H9 (cell line): ENCODE measurements at regions not wholly inside any gene's neighbourhood (a gene's known extent, or its start where the extent isn't known, plus 50 kb on each side); places are given as distances from the start of the nearest gene placed in this dataset.

Source experiments
- DNase-seq: peaks from one replicate; pipeline ENCODE4 v3.0.0-alpha.2; 2017
- H2AFZ ChIP-seq: one replicate; pipeline ENCODE4 v1.6.1; 2013; ENCODE audit warnings: mild to moderate bottlenecking, low read length, control low read depth, moderate library complexity
- H2AK5ac ChIP-seq: 2 replicates; pipeline ENCODE4 v1.6.1; 2013; ENCODE audit warnings: low read length, control low read depth, mixed read lengths; ENCODE audit not compliant: insufficient read length
- H2BK120ac ChIP-seq: one replicate; pipeline ENCODE4 v1.6.1; 2013; ENCODE audit warnings: low read depth, mild to moderate bottlenecking, low read length, control low read depth, inconsistent platforms; ENCODE audit not compliant: poor library complexity, severe bottlenecking
- H2BK12ac ChIP-seq: 2 replicates; pipeline ENCODE4 v1.6.1; 2013; ENCODE audit warnings: low read length, control low read depth, mixed read lengths, low read depth; ENCODE audit not compliant: insufficient read length
- H2BK15ac ChIP-seq: 2 replicates; pipeline ENCODE4 v1.6.1; 2013; ENCODE audit warnings: low read depth, low read length, control low read depth
- H2BK20ac ChIP-seq: one replicate; pipeline ENCODE4 v1.6.1; 2013; ENCODE audit warnings: low read depth, mild to moderate bottlenecking, low read length, control low read depth, inconsistent platforms; ENCODE audit not compliant: poor library complexity, severe bottlenecking
- H2BK5ac ChIP-seq: 2 replicates; pipeline ENCODE4 v1.6.1; 2013; ENCODE audit warnings: low read length, control low read depth, mixed read lengths; ENCODE audit not compliant: insufficient read length
- H3K14ac ChIP-seq: 2 replicates; pipeline ENCODE4 v1.6.1; 2013; ENCODE audit warnings: low read length, control low read depth; ENCODE audit not compliant: insufficient read depth
- H3K18ac ChIP-seq: 2 replicates; pipeline ENCODE4 v1.6.1; 2013; ENCODE audit warnings: low read depth, mild to moderate bottlenecking, mixed read lengths, low read length, control low read depth; ENCODE audit not compliant: insufficient read length
- H3K23ac ChIP-seq: 2 replicates; pipeline ENCODE4 v1.6.1; 2013; ENCODE audit warnings: low read length, control low read depth, mixed read lengths, low read depth; ENCODE audit not compliant: insufficient read length
- H3K23me2 ChIP-seq: 2 replicates; pipeline ENCODE4 v1.6.1; 2013; ENCODE audit warnings: low read depth, mild to moderate bottlenecking, mixed read lengths, low read length, control low read depth; ENCODE audit not compliant: insufficient read length, poor library complexity, severe bottlenecking
- H3K27ac ChIP-seq: 2 replicates; pipeline ENCODE4 v1.5.1; 2013; ENCODE audit warnings: low read length, control low read depth, mixed read lengths, low read depth; ENCODE audit not compliant: insufficient read length
- H3K27me3 ChIP-seq: 2 replicates; pipeline ENCODE4 v1.6.1; 2013; ENCODE audit warnings: low read length, control low read depth, inconsistent platforms; ENCODE audit not compliant: insufficient read depth
- H3K4ac ChIP-seq: 2 replicates; pipeline ENCODE4 v1.6.1; 2013; ENCODE audit warnings: low read depth, mild to moderate bottlenecking, control low read depth, inconsistent platforms, low read length, moderate library complexity
- H3K4me1 ChIP-seq: 2 replicates; pipeline ENCODE4 v1.6.1; 2013; ENCODE audit warnings: low read length, control low read depth, inconsistent platforms; ENCODE audit not compliant: insufficient read depth
- H3K4me2 ChIP-seq: 2 replicates; pipeline ENCODE4 v1.6.1; 2013; ENCODE audit warnings: low read length, control low read depth, mixed read lengths; ENCODE audit not compliant: insufficient read length, insufficient read depth
- H3K56ac ChIP-seq: 2 replicates; pipeline ENCODE4 v1.6.1; 2013; ENCODE audit warnings: low read depth, mild to moderate bottlenecking, mixed read lengths, low read length, control low read depth; ENCODE audit not compliant: insufficient read length
- H3K79me1 ChIP-seq: 2 replicates; pipeline ENCODE4 v1.6.1; 2013; ENCODE audit warnings: low read depth, mild to moderate bottlenecking, moderate library complexity, low read length, control low read depth, inconsistent platforms; ENCODE audit not compliant: insufficient read depth, poor library complexity, severe bottlenecking
- H3K79me2 ChIP-seq: 2 replicates; pipeline ENCODE4 v1.6.1; 2013; ENCODE audit warnings: low read length, control low read depth, inconsistent platforms; ENCODE audit not compliant: insufficient read depth
- H3K9ac ChIP-seq: 2 replicates; pipeline ENCODE4 v1.6.1; 2013; ENCODE audit warnings: low read length, control low read depth, mixed read lengths; ENCODE audit not compliant: insufficient read length; ENCODE audit errors: extremely low read depth
- H3K9me3 ChIP-seq: one replicate; pipeline ENCODE4 v1.6.1; 2013; ENCODE audit warnings: low read depth, low read length, inconsistent platforms; ENCODE audit not compliant: control insufficient read depth
- H3T11ph ChIP-seq: one replicate; pipeline ENCODE4 v1.6.1; 2013; ENCODE audit warnings: mild to moderate bottlenecking, low read length, control low read depth, inconsistent platforms
- H4K20me1 ChIP-seq: one replicate; pipeline ENCODE4 v1.6.1; 2013; ENCODE audit not compliant: control insufficient read depth, insufficient read length, insufficient read depth
- H4K5ac ChIP-seq: 2 replicates; pipeline ENCODE4 v1.6.1; 2013; ENCODE audit warnings: low read depth, mild to moderate bottlenecking, mixed read lengths, low read length, control low read depth; ENCODE audit not compliant: insufficient read length
- H4K8ac ChIP-seq: replicated peaks from 2 replicates; pipeline ENCODE4 v1.6.1; 2013; ENCODE audit warnings: low read length, control low read depth, mixed read lengths, low read depth; ENCODE audit not compliant: insufficient read length
- H4K91ac ChIP-seq: 2 replicates; pipeline ENCODE4 v1.6.1; 2013; ENCODE audit warnings: low read depth, mild to moderate bottlenecking, moderate library complexity, mixed read lengths, low read length, control low read depth; ENCODE audit not compliant: insufficient read length
- H3K27ac Mint-ChIP-seq, 3 experiments: 2 replicates in 2 of 3; 3 replicates in 1 of 3; pipeline ENCODE4 v1.8.0; 2020 to 2021; ENCODE audit warnings: mixed read lengths in 3 of 3, mild to moderate bottlenecking in 1 of 3, moderate library complexity in 1 of 3
- H3K27me3 Mint-ChIP-seq: 2 replicates; pipeline ENCODE4 v1.8.0; 2021; ENCODE audit warnings: low read depth, mild to moderate bottlenecking, moderate library complexity, mixed read lengths
- H3K36me3 Mint-ChIP-seq, 3 experiments: 2 replicates in 2 of 3; 3 replicates in 1 of 3; pipeline ENCODE4 v1.8.0; 2020 to 2021; ENCODE audit warnings: low read depth in 3 of 3, mixed read lengths in 3 of 3; ENCODE audit not compliant: insufficient read depth in 1 of 3
- H3K4me1 Mint-ChIP-seq, 2 experiments: 2 replicates each; pipeline ENCODE4 v1.8.0; 2020; ENCODE audit warnings: mixed read lengths in 2 of 2
- H3K4me3 Mint-ChIP-seq, 2 experiments: 2 replicates in 1 of 2; 3 replicates in 1 of 2; pipeline ENCODE4 v1.8.0; 2020 to 2021; ENCODE audit warnings: mild to moderate bottlenecking in 2 of 2, mixed read lengths in 2 of 2, moderate library complexity in 1 of 2
- H3K9me3 Mint-ChIP-seq, 2 experiments: 2 replicates in 1 of 2; 3 replicates in 1 of 2; pipeline ENCODE4 v1.8.0; 2020; ENCODE audit warnings: mild to moderate bottlenecking in 2 of 2, mixed read lengths in 2 of 2, moderate library complexity in 1 of 2
- CTCF ChIP-seq: fragments of 200-600 bp; sonication (generic); conservative IDR thresholded peaks from 3 replicates; pipeline ENCODE4 v1.8.0; 2021; ENCODE audit warnings: antibody characterized with exemption, mild to moderate bottlenecking
- WGBS: extraction: QIAGEN DNeasy Blood & Tissue Kit; methylation state at CpG from one replicate; pipeline ENCODE4 v1.1.7; 2013; ENCODE audit warnings: missing lambda C conversion rate, low lambda C conversion rate, mixed read lengths; ENCODE audit not compliant: insufficient read length; ENCODE audit errors: extremely low coverage; 5-methylcytosine and 5-hydroxymethylcytosine counted together

- no peaks in the 10 kb centered on the region; a peak in 4 of 7 replicates for H3K36me3 Mint-ChIP-seq
- Histone ChIP-seq H3K9ac (no peak overlapping the region), H3K27me3 (no peaks in the 10 kb centered on the region), H2BK12ac (no peak overlapping the region), H3K4ac (no peak overlapping the region), H3K27ac (no peak overlapping the region), H3K23me2 (no peaks in the 10 kb centered on the region), H4K91ac (no peak overlapping the region), H3K56ac (no peak overlapping the region), H3K18ac (no peak overlapping the region), H3T11ph (no peak overlapping the region), H3K23ac (no peak overlapping the region), H4K5ac (no peak overlapping the region), H2AFZ (no peak overlapping the region), H4K20me1 (no peaks in the 10 kb centered on the region), H2BK120ac (no peak overlapping the region), H3K79me2 (no peaks in the 10 kb centered on the region), H3K14ac (no peak overlapping the region), H2AK5ac (no peak overlapping the region), H2BK20ac (no peak overlapping the region), H3K79me1 (no peaks in the 10 kb centered on the region), H2BK5ac (no peak overlapping the region), H4K8ac (no peak overlapping the region), H2BK15ac (no peak overlapping the region), H3K9me3 (no peaks in the 10 kb centered on the region), H3K4me1 (no peaks in the 10 kb centered on the region), H3K4me2 (no peak overlapping the region)
- TF ChIP-seq CTCF: no peak
- H3K27me3 Mint-ChIP-seq: no peaks in the 10 kb centered on the region
- H3K4me1 Mint-ChIP-seq: peaks cover 3 to 10% of the 10 kb centered on the region in 2 experiments; a peak in 2 of 4 replicates
- peaks cover 5 to 6% of the 10 kb centered on the region in 2 experiments; a peak in 3 of 5 replicates for H3K9me3 Mint-ChIP-seq
- WGBS: no CpG with 5 or more reads among the region's 2 CpGs
- no peak for DNase-seq
- H3K4me3 Mint-ChIP-seq: no peak overlapping the region
- no peak overlapping the region for H3K27ac Mint-ChIP-seq
Measured at GRCh38 chr4:28451346-28451745, 1590.7 kb downstream of the STIM2 start.
